ENCODE measurements at regions not wholly inside any gene's neighbourhood (a gene's known extent, or its start where the extent isn't known, plus 50 kb on each side); places are given as distances from the start of the nearest gene placed in this dataset.

DNA sequence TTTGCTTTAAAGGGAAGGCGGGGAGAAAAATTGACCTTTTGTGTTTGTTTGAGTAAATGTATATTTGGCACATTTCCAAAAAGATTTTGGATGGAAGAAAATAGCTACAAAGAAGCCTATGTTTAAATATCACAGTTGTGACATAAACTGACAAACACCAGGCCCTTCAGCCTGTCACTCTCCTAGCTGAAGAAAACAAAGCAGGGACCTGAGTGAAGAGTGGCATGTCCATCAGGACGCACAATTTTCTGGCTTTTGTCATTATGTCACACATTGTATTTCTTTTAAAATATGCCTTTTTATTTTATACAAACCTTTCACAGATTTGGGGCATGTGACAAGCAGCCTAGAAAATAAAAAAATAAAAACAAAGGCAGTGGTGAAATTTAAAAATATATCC, 241.2 kb downstream of the OGFRL1 start:
- TF ChIP-seq POLR2A (IDR thresholded peaks at IDR 0.05): no peak
- TF ChIP-seq, protein P1, sequence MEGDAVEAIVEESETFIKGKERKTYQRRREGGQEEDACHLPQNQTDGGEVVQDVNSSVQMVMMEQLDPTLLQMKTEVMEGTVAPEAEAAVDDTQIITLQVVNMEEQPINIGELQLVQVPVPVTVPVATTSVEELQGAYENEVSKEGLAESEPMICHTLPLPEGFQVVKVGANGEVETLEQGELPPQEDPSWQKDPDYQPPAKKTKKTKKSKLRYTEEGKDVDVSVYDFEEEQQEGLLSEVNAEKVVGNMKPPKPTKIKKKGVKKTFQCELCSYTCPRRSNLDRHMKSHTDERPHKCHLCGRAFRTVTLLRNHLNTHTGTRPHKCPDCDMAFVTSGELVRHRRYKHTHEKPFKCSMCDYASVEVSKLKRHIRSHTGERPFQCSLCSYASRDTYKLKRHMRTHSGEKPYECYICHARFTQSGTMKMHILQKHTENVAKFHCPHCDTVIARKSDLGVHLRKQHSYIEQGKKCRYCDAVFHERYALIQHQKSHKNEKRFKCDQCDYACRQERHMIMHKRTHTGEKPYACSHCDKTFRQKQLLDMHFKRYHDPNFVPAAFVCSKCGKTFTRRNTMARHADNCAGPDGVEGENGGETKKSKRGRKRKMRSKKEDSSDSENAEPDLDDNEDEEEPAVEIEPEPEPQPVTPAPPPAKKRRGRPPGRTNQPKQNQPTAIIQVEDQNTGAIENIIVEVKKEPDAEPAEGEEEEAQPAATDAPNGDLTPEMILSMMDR (IDR thresholded peaks at IDR 0.05): no peak
